ENCODE measurements at regions not wholly inside any gene's neighbourhood (a gene's known extent, or its start where the extent isn't known, plus 50 kb on each side); places are given as distances from the start of the nearest gene placed in this dataset.
"Not testable (repeated sequence)": the region's sequence is repeated elsewhere in the genome, so short reads cannot be mapped to it uniquely, and the experiment has no call there.

GRCh38 chr3:5994651-5995050 is 807.1 kb downstream of the EDEM1 start:
- DNase-seq: no peak
- H3K4me1 ChIP-seq (ENCODE audit: control insufficient read depth, insufficient read depth, low read length, poor library complexity, severe bottlenecking): no peaks in the 10 kb centered on the region
- H3K27me3 Mint-ChIP-seq: no peaks in the 10 kb centered on the region
- H3K27ac ChIP-seq (ENCODE audit: insufficient read depth, low read length, poor library complexity, severe bottlenecking): no peak overlapping the region
- H3K27me3 ChIP-seq (ENCODE audit: control insufficient read depth, insufficient read depth, low read length): no peaks in the 10 kb centered on the region
- no peak overlapping the region for H3K4me3 ChIP-seq (ENCODE audit: low read depth, low read length)
- no peaks in the 10 kb centered on the region for H3K4me1 Mint-ChIP-seq
- H3K27ac Mint-ChIP-seq: no peak overlapping the region
- no peak overlapping the region for H3K4me3 Mint-ChIP-seq
- H3K9me3 ChIP-seq (ENCODE audit: control insufficient read depth in 2 of 2, low read length in 2 of 2): no peaks in the 10 kb centered on the region
- H3K36me3 Mint-ChIP-seq: no peaks in the 10 kb centered on the region
- no peak for ATAC-seq (ENCODE audit: low read depth in 2 of 2)
- peaks cover 0 to 13% (median 5%) of the 10 kb centered on the region in 7 donors for H3K9me3 Mint-ChIP-seq
- H3K36me3 ChIP-seq (ENCODE audit: control insufficient read depth, insufficient read depth, low read length): no peaks in the 10 kb centered on the region

- Mint-ChIP-seq H3K27me3 (no peaks in the 10 kb centered on the region), H3K4me1 (no peaks in the 10 kb centered on the region), H3K9me3 (peaks cover 0 to 12% (median 8%) of the 10 kb centered on the region in 7 donors), H3K4me3 (no peak overlapping the region), H3K36me3 (no peaks in the 10 kb centered on the region), H3K27ac (no peak overlapping the region)
- Histone ChIP-seq H3K9me3 (ENCODE audit: control insufficient read depth in 2 of 2, low read length in 2 of 2) (peaks cover 0 to 4% of the 10 kb centered on the region in 2 experiments), H3K36me3 (ENCODE audit: control insufficient read depth, insufficient read depth, low read length) (no peaks in the 10 kb centered on the region), H3K4me3 (ENCODE audit: low read depth, low read length) (no peak overlapping the region), H3K27ac (ENCODE audit: insufficient read depth, low read length, poor library complexity, severe bottlenecking) (no peak overlapping the region), H3K4me1 (ENCODE audit: control insufficient read depth, insufficient read depth, low read length, poor library complexity, severe bottlenecking) (no peaks in the 10 kb centered on the region), H3K27me3 (ENCODE audit: control insufficient read depth, insufficient read depth, low read length) (no peaks in the 10 kb centered on the region)
- ATAC-seq (ENCODE audit: low read depth in 2 of 2): no peak
- no peak for DNase-seq
Measured at GRCh38 chr3:6018456-6018855, 830.9 kb downstream of the EDEM1 start.

GRCh38 chr3:6022621-6023020 is 835.1 kb downstream of the EDEM1 start:
- DNase-seq (no peak), ATAC-seq (ENCODE audit: low read depth in 2 of 2) (no peak)
- no peaks in the 10 kb centered on the region for H3K27me3 ChIP-seq (ENCODE audit: control insufficient read depth, insufficient read depth, low read length)
- H3K4me1 ChIP-seq (ENCODE audit: control insufficient read depth, insufficient read depth, low read length, poor library complexity, severe bottlenecking): no peaks in the 10 kb centered on the region
- no peak overlapping the region for H3K4me3 ChIP-seq (ENCODE audit: low read depth, low read length)
- no peak overlapping the region for H3K4me3 Mint-ChIP-seq
- no peaks in the 10 kb centered on the region for H3K36me3 Mint-ChIP-seq
- no peak overlapping the region for H3K27ac ChIP-seq (ENCODE audit: insufficient read depth, low read length, poor library complexity, severe bottlenecking)
- H3K27ac Mint-ChIP-seq: no peak overlapping the region
- H3K4me1 Mint-ChIP-seq: no peaks in the 10 kb centered on the region
- H3K36me3 ChIP-seq (ENCODE audit: control insufficient read depth, insufficient read depth, low read length): no peaks in the 10 kb centered on the region
- H3K9me3 ChIP-seq (ENCODE audit: control insufficient read depth in 2 of 2, low read length in 2 of 2): peaks cover 0 to 4% of the 10 kb centered on the region in 2 experiments
- H3K9me3 Mint-ChIP-seq: peaks cover 2 to 11% (median 4%) of the 10 kb centered on the region in 7 donors
- H3K27me3 Mint-ChIP-seq: no peaks in the 10 kb centered on the region

GRCh38 chr3:6025032-6025431 is 835.9 kb upstream of the GRM7 start:
- DNase-seq (no peak), ATAC-seq (ENCODE audit: low read depth in 2 of 2) (no peak)
- Mint-ChIP-seq H3K9me3 (peaks cover 0 to 13% (median 4%) of the 10 kb centered on the region in 7 donors), H3K27ac (no peak overlapping the region), H3K4me1 (no peaks in the 10 kb centered on the region), H3K4me3 (no peak overlapping the region), H3K27me3 (no peaks in the 10 kb centered on the region), H3K36me3 (no peaks in the 10 kb centered on the region)
- Histone ChIP-seq H3K4me1 (ENCODE audit: control insufficient read depth, insufficient read depth, low read length, poor library complexity, severe bottlenecking) (no peaks in the 10 kb centered on the region), H3K27ac (ENCODE audit: insufficient read depth, low read length, poor library complexity, severe bottlenecking) (no peak overlapping the region), H3K4me3 (ENCODE audit: low read depth, low read length) (no peak overlapping the region), H3K36me3 (ENCODE audit: control insufficient read depth, insufficient read depth, low read length) (no peaks in the 10 kb centered on the region), H3K9me3 (ENCODE audit: control insufficient read depth in 2 of 2, low read length in 2 of 2) (peaks cover 0 to 4% of the 10 kb centered on the region in 2 experiments), H3K27me3 (ENCODE audit: control insufficient read depth, insufficient read depth, low read length) (no peaks in the 10 kb centered on the region)

- not testable (repeated sequence) for H3K4me1 Mint-ChIP-seq; ATAC-seq (ENCODE audit: low read depth in 2 of 2); H3K4me1 ChIP-seq (ENCODE audit: control insufficient read depth, insufficient read depth, low read length, poor library complexity, severe bottlenecking); H3K4me3 Mint-ChIP-seq; H3K36me3 ChIP-seq (ENCODE audit: control insufficient read depth, insufficient read depth, low read length); H3K27ac ChIP-seq (ENCODE audit: insufficient read depth, low read length, poor library complexity, severe bottlenecking); H3K27ac Mint-ChIP-seq; H3K9me3 ChIP-seq (ENCODE audit: control insufficient read depth in 2 of 2, low read length in 2 of 2); H3K27me3 Mint-ChIP-seq; H3K27me3 ChIP-seq (ENCODE audit: control insufficient read depth, insufficient read depth, low read length); H3K36me3 Mint-ChIP-seq; H3K4me3 ChIP-seq (ENCODE audit: low read depth, low read length); DNase-seq
- peaks cover 0 to 26% (median 14%) of the 10 kb centered on the region in 7 donors for H3K9me3 Mint-ChIP-seq
Measured at GRCh38 chr3:6030648-6031047, 830.3 kb upstream of the GRM7 start.

- H3K27ac ChIP-seq (ENCODE audit: insufficient read depth, low read length, poor library complexity, severe bottlenecking): no peak overlapping the region
- no peak overlapping the region for H3K27ac Mint-ChIP-seq
- no peak for ATAC-seq (ENCODE audit: low read depth in 2 of 2)
- H3K4me3 ChIP-seq (ENCODE audit: low read depth, low read length): no peak overlapping the region
- no peak for DNase-seq
- H3K9me3 ChIP-seq (ENCODE audit: control insufficient read depth in 2 of 2, low read length in 2 of 2): peaks cover 0 to 1% of the 10 kb centered on the region in 2 experiments
- H3K4me1 Mint-ChIP-seq: no peaks in the 10 kb centered on the region
- no peaks in the 10 kb centered on the region for H3K27me3 ChIP-seq (ENCODE audit: control insufficient read depth, insufficient read depth, low read length)
- H3K4me3 Mint-ChIP-seq: no peak overlapping the region
- H3K9me3 Mint-ChIP-seq: peaks cover 3 to 26% (median 10%) of the 10 kb centered on the region in 7 donors
- no peaks in the 10 kb centered on the region for H3K27me3 Mint-ChIP-seq
- H3K36me3 ChIP-seq (ENCODE audit: control insufficient read depth, insufficient read depth, low read length): no peaks in the 10 kb centered on the region
- no peaks in the 10 kb centered on the region for H3K4me1 ChIP-seq (ENCODE audit: control insufficient read depth, insufficient read depth, low read length, poor library complexity, severe bottlenecking)
- no peaks in the 10 kb centered on the region for H3K36me3 Mint-ChIP-seq
Measured at GRCh38 chr3:6035626-6036025, 825.3 kb upstream of the GRM7 start.

GRCh38 chr3:6039971-6040370 is 820.9 kb upstream of the GRM7 start:
- H3K4me3 Mint-ChIP-seq: no peak overlapping the region
- H3K27me3 Mint-ChIP-seq: no peaks in the 10 kb centered on the region
- Histone ChIP-seq H3K36me3 (ENCODE audit: control insufficient read depth, insufficient read depth, low read length) (no peaks in the 10 kb centered on the region), H3K4me3 (ENCODE audit: low read depth, low read length) (no peak overlapping the region), H3K4me1 (ENCODE audit: control insufficient read depth, insufficient read depth, low read length, poor library complexity, severe bottlenecking) (no peaks in the 10 kb centered on the region), H3K27ac (ENCODE audit: insufficient read depth, low read length, poor library complexity, severe bottlenecking) (no peak overlapping the region), H3K27me3 (ENCODE audit: control insufficient read depth, insufficient read depth, low read length) (no peaks in the 10 kb centered on the region), H3K9me3 (ENCODE audit: control insufficient read depth in 2 of 2, low read length in 2 of 2) (peaks cover 1 to 3% of the 10 kb centered on the region in 2 experiments)
- no peak overlapping the region for H3K27ac Mint-ChIP-seq
- no peaks in the 10 kb centered on the region for H3K36me3 Mint-ChIP-seq
- ATAC-seq (ENCODE audit: low read depth in 2 of 2): no peak
- H3K4me1 Mint-ChIP-seq: no peaks in the 10 kb centered on the region
- DNase-seq: no peak
- H3K9me3 Mint-ChIP-seq: peaks cover 4 to 20% (median 11%) of the 10 kb centered on the region in 7 donors

GRCh38 chr3:6041894-6042293 is 819.0 kb upstream of the GRM7 start:
- H3K27me3 Mint-ChIP-seq: no peaks in the 10 kb centered on the region
- ATAC-seq (ENCODE audit: low read depth in 2 of 2): no peak
- H3K9me3 Mint-ChIP-seq: peaks cover 1 to 29% (median 10%) of the 10 kb centered on the region in 7 donors
- DNase-seq: no peak
- no peaks in the 10 kb centered on the region for H3K36me3 Mint-ChIP-seq
- H3K27me3 ChIP-seq (ENCODE audit: control insufficient read depth, insufficient read depth, low read length): no peaks in the 10 kb centered on the region
- H3K27ac Mint-ChIP-seq: no peak overlapping the region
- H3K9me3 ChIP-seq (ENCODE audit: control insufficient read depth in 2 of 2, low read length in 2 of 2): peaks cover 1 to 12% of the 10 kb centered on the region in 2 experiments
- no peak overlapping the region for H3K4me3 Mint-ChIP-seq
- H3K4me3 ChIP-seq (ENCODE audit: low read depth, low read length): no peak overlapping the region
- H3K4me1 Mint-ChIP-seq: no peaks in the 10 kb centered on the region
- H3K27ac ChIP-seq (ENCODE audit: insufficient read depth, low read length, poor library complexity, severe bottlenecking): no peak overlapping the region
- H3K4me1 ChIP-seq (ENCODE audit: control insufficient read depth, insufficient read depth, low read length, poor library complexity, severe bottlenecking): no peaks in the 10 kb centered on the region
- H3K36me3 ChIP-seq (ENCODE audit: control insufficient read depth, insufficient read depth, low read length): no peaks in the 10 kb centered on the region

Measured in CD4-positive, CD25-positive, alpha-beta regulatory T cell (primary cell).